OCI-LY1 (cell line): ENCODE measurements at regions not wholly inside any gene's neighbourhood (a gene's known extent, or its start where the extent isn't known, plus 50 kb on each side); places are given as distances from the start of the nearest gene placed in this dataset.

Experiments used
- H2AFZ ChIP-seq: fragments of 200-600 bp; sonication (generic), shearing (Covaris generic); 2 replicates; pipeline ENCODE4 v1.6.0; 2014; ENCODE audit warnings: antibody characterized with exemption, mild to moderate bottlenecking, low read length
- H3F3A ChIP-seq: fragments of 200-600 bp; sonication (generic), shearing (Covaris generic); 2 replicates; pipeline ENCODE4 v1.6.0; 2014; ENCODE audit warnings: mild to moderate bottlenecking, antibody characterized with exemption, low read length, moderate library complexity; ENCODE audit not compliant: insufficient read depth
- H3K27ac ChIP-seq: fragments of 200-600 bp; sonication (generic); 2 replicates; pipeline ENCODE4 v1.5.1; 2014; ENCODE audit warnings: low read length, mixed run types, mild to moderate bottlenecking, low read depth; ENCODE audit not compliant: poor library complexity, severe bottlenecking
- H3K27me3 ChIP-seq: fragments of 200-600 bp; sonication (generic); 2 replicates; pipeline ENCODE4 v1.6.0; 2014; ENCODE audit warnings: antibody characterized with exemption, mild to moderate bottlenecking, low read length, moderate library complexity; ENCODE audit not compliant: insufficient read depth
- H3K36me3 ChIP-seq: fragments of 200-600 bp; sonication (generic); 2 replicates; pipeline ENCODE4 v1.6.1; 2014; ENCODE audit warnings: mild to moderate bottlenecking, antibody characterized with exemption, low read length, moderate library complexity, mixed read lengths; ENCODE audit not compliant: insufficient read depth
- H3K4me1 ChIP-seq: fragments of 200-600 bp; sonication (generic); 2 replicates; pipeline ENCODE4 v1.5.1; 2014; ENCODE audit warnings: mild to moderate bottlenecking, low read length, moderate library complexity; ENCODE audit not compliant: insufficient read depth, severe bottlenecking
- H3K4me2 ChIP-seq: fragments of 200-600 bp; sonication (generic), shearing (Covaris generic); 2 replicates; pipeline ENCODE4 v1.6.1; 2014; ENCODE audit warnings: low read length
- H3K4me3 ChIP-seq: fragments of 200-600 bp; sonication (generic); 2 replicates; pipeline ENCODE4 v1.5.1; 2014; ENCODE audit warnings: low read length, low read depth, mild to moderate bottlenecking, mixed read lengths; ENCODE audit not compliant: poor library complexity, severe bottlenecking
- H3K79me2 ChIP-seq: fragments of 200-600 bp; shearing (Covaris generic); 2 replicates; pipeline ENCODE4 v1.6.1; 2016; ENCODE audit warnings: mixed run types, low read length, mixed read lengths; ENCODE audit not compliant: insufficient read depth
- H3K9ac ChIP-seq: fragments of 200-600 bp; sonication (generic), shearing (Covaris generic); 2 replicates; pipeline ENCODE4 v1.6.1; 2014; ENCODE audit warnings: mild to moderate bottlenecking, low read length, mixed read lengths
- H3K9me2 ChIP-seq: fragments of 200-600 bp; sonication (generic), shearing (Covaris generic); 2 replicates; pipeline ENCODE4 v1.6.1; 2014; ENCODE audit warnings: low read depth, mild to moderate bottlenecking, low read length, mixed read lengths
- H3K9me3 ChIP-seq: fragments of 200-600 bp; shearing (Covaris generic); 2 replicates; pipeline ENCODE4 v1.6.1; 2014; ENCODE audit warnings: low read length, mixed read lengths
- H4K20me1 ChIP-seq: fragments of 200-600 bp; sonication (generic), shearing (Covaris generic); 2 replicates; pipeline ENCODE4 v1.6.0; 2016; ENCODE audit warnings: mild to moderate bottlenecking, low read length; ENCODE audit not compliant: insufficient read depth
- EZH2 ChIP-seq: fragments of 200-600 bp; sonication (generic), shearing (Covaris generic); IDR thresholded peaks from 2 replicates; pipeline ENCODE4 v1.8.0; 2017; ENCODE audit warnings: borderline replicate concordance, mixed run types, mild to moderate bottlenecking, antibody characterized with exemption, low read length, moderate library complexity, mixed read lengths
- TF ChIP-seq, protein P1 (sequence below): fragments of 200-600 bp; sonication (generic), shearing (Covaris generic); IDR thresholded peaks from 2 replicates; pipeline ENCODE4 v1.5.1; 2017; ENCODE audit warnings: mild to moderate bottlenecking, antibody characterized with exemption, low read length, moderate library complexity, mixed read lengths

DNA sequence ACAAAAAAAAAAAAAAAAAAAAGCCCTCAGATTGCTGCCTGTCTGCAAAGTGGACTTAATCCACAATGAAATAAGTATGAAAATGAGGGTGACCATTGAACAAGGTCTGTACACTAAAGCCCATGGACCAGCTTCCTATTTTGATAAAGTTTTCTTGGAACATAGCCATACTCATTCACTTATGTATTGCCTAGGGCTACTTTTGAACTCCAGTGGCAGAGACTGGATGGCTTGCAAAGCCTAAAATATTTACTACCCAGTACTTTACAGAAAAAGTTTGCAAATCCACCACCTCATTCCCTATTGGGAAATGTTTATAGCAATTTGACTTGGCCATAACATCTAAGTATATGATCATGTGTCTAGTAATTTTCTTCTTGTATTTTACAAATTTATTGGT lies 481.7 kb downstream of the NAF1 start:
- Histone ChIP-seq H3K27me3 (no peaks in the 10 kb centered on the region), H3K27ac (no peak overlapping the region), H3K36me3 (no peaks in the 10 kb centered on the region), H3K4me2 (no peak overlapping the region), H3F3A (no peaks in the 10 kb centered on the region), H2AFZ (no peak overlapping the region), H3K9me3 (no peaks in the 10 kb centered on the region), H3K9me2 (no peaks in the 10 kb centered on the region), H3K79me2 (no peaks in the 10 kb centered on the region), H3K9ac (no peak overlapping the region), H3K4me1 (no peaks in the 10 kb centered on the region), H4K20me1 (no peaks in the 10 kb centered on the region), H3K4me3 (no peak overlapping the region)
- TF ChIP-seq, protein P1, sequence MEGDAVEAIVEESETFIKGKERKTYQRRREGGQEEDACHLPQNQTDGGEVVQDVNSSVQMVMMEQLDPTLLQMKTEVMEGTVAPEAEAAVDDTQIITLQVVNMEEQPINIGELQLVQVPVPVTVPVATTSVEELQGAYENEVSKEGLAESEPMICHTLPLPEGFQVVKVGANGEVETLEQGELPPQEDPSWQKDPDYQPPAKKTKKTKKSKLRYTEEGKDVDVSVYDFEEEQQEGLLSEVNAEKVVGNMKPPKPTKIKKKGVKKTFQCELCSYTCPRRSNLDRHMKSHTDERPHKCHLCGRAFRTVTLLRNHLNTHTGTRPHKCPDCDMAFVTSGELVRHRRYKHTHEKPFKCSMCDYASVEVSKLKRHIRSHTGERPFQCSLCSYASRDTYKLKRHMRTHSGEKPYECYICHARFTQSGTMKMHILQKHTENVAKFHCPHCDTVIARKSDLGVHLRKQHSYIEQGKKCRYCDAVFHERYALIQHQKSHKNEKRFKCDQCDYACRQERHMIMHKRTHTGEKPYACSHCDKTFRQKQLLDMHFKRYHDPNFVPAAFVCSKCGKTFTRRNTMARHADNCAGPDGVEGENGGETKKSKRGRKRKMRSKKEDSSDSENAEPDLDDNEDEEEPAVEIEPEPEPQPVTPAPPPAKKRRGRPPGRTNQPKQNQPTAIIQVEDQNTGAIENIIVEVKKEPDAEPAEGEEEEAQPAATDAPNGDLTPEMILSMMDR: no peak
- TF ChIP-seq EZH2: no peak

DNA sequence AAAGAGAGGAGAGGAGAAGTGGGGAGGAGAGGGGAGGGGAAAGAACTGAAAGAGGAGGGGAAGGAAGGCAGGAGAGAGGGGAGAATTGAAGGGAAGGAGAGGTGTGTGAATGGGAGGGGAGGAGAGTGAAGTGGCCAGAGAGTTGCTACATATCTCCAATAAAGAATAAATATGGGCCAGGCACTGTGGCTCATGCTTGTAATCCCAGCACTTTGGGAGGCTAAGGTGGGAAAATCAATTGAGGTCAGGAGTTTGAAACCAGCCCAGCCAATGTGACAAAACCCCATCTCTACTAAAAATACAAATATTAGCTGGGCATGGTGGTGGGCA lies 482.4 kb downstream of the NAF1 start:
- no peaks in the 10 kb centered on the region for H3F3A ChIP-seq
- TF ChIP-seq, protein P1: no peak
- TF ChIP-seq EZH2: no peak
- no peak overlapping the region for H3K27ac ChIP-seq
- no peak overlapping the region for H3K9ac ChIP-seq
- H3K9me2 ChIP-seq: no peaks in the 10 kb centered on the region
- no peaks in the 10 kb centered on the region for H3K4me1 ChIP-seq
- H4K20me1 ChIP-seq: no peaks in the 10 kb centered on the region
- no peaks in the 10 kb centered on the region for H3K36me3 ChIP-seq
- no peak overlapping the region for H2AFZ ChIP-seq
- H3K4me3 ChIP-seq: no peak overlapping the region
- H3K79me2 ChIP-seq: no peaks in the 10 kb centered on the region
- no peaks in the 10 kb centered on the region for H3K9me3 ChIP-seq
- no peak overlapping the region for H3K4me2 ChIP-seq
- H3K27me3 ChIP-seq: no peaks in the 10 kb centered on the region

DNA sequence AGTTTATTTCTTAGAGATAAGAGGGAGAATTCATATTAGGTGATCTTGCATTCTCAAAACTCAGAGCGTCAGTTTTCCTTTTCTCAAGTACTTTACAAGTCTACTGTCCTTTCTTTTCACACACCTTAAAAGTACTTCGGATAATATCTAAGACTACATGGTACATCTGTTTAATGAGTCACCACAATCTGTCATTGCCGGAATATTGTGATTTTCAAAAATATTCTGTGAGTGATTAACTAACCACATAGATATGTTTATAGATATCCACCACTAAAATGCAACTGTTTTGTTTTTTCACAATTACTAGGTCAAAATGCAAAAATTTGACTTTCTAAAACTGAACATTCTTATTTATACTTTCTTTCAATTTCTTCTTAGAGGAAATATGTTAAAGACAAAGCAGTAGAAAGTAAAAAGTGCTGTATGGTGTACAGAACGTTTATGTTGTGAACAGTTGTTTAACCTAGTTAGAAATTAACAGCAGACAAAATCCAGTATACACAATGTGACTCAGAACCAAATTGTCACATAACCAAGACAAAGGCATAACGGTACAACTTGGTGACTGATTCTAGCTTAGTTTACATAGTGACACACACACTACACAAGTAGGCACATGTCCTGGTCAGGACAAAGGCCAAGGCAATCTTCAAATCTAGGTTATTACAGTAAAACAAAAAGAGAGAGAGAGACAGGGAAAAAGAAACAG lies 482.9 kb downstream of the NAF1 start:
- H2AFZ ChIP-seq: no peak overlapping the region

More for the DNA sequence above, 482.9 kb downstream of the NAF1 start:
- Histone ChIP-seq H3K9ac (no peak overlapping the region), H3K4me1 (no peaks in the 10 kb centered on the region), H3F3A (no peaks in the 10 kb centered on the region), H3K4me3 (no peak overlapping the region), H3K27ac (no peak overlapping the region), H3K79me2 (no peaks in the 10 kb centered on the region), H3K9me3 (no peaks in the 10 kb centered on the region), H3K27me3 (no peaks in the 10 kb centered on the region), H3K36me3 (no peaks in the 10 kb centered on the region), H3K9me2 (no peaks in the 10 kb centered on the region), H4K20me1 (no peaks in the 10 kb centered on the region), H3K4me2 (no peak overlapping the region)
- TF ChIP-seq EZH2: no peak
- TF ChIP-seq, protein P1: no peak
